Activated T-cell treated with anti-CD3 and anti-CD28 coated beads, Interleukin-2, amount 50 U/mL, for 72 hours (primary cell): ENCODE measurements at regions not wholly inside any gene's neighbourhood (a gene's known extent, or its start where the extent isn't known, plus 50 kb on each side); places are given as distances from the start of the nearest gene placed in this dataset.

Source experiments
- ATAC-seq, 2 donors: fragments of 150-1000 bp; cut with Tn5 transposase; replicated peaks in 1 of 2; 2 replicates each; pipeline ENCODE4 v1.10.0; 2021; ENCODE audit warnings: moderate library complexity in 2 of 2, mild to moderate bottlenecking in 1 of 2
- DNase-seq, 2 donors: peaks; one replicate each; pipeline ENCODE4 v3.0.0; 2021 to 2022; ENCODE audit warnings: mixed read lengths in 1 of 2
- H3K27ac Mint-ChIP-seq: one replicate; pipeline ENCODE4 v1.8.0; 2022; ENCODE audit warnings: mild to moderate bottlenecking, moderate library complexity, mixed read lengths
- H3K27me3 Mint-ChIP-seq: one replicate; pipeline ENCODE4 v1.8.0; 2022; ENCODE audit warnings: low read depth, mixed read lengths
- H3K36me3 Mint-ChIP-seq, 2 donors: one replicate each; pipeline ENCODE4 v1.8.0; 2022; ENCODE audit warnings: mixed read lengths in 2 of 2, mild to moderate bottlenecking in 1 of 2; ENCODE audit not compliant: insufficient read depth in 2 of 2
- H3K4me1 Mint-ChIP-seq: one replicate; pipeline ENCODE4 v1.8.0; 2022; ENCODE audit warnings: low read depth, mixed read lengths
- H3K4me3 Mint-ChIP-seq, 2 donors: one replicate each; pipeline ENCODE4 v1.8.0; 2022; ENCODE audit warnings: mild to moderate bottlenecking in 2 of 2, mixed read lengths in 2 of 2, moderate library complexity in 2 of 2
- H3K9me3 Mint-ChIP-seq, 2 donors: one replicate each; pipeline ENCODE4 v1.8.0; 2022; ENCODE audit warnings: mixed read lengths in 2 of 2

DNA sequence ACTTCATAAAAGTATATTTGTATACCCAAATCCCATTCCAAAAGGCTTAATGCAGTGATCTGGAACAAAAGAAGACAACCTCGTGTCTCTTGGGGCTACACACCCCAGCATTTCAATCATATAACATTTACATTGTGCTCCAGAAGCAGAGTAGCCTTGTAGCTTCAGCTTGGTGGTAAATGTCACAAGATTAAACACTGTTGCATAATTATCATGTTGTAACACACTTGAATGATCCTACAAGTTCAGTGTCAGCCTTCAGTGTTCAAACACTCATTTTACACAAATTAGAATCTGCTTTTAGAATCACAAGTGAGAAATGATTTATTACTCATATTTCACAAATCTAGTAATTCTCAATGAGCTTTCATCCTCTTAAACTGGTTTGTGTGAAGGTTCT, 122.6 kb downstream of the CNTN3 start:
- Mint-ChIP-seq H3K27me3 (no peaks in the 10 kb centered on the region), H3K4me3 (no peak overlapping the region), H3K27ac (no peak overlapping the region), H3K4me1 (no peaks in the 10 kb centered on the region), H3K36me3 (no peaks in the 10 kb centered on the region), H3K9me3 (peaks cover 2 to 3% of the 10 kb centered on the region in 2 donors)
- ATAC-seq (no peak), DNase-seq (no peak)

DNA sequence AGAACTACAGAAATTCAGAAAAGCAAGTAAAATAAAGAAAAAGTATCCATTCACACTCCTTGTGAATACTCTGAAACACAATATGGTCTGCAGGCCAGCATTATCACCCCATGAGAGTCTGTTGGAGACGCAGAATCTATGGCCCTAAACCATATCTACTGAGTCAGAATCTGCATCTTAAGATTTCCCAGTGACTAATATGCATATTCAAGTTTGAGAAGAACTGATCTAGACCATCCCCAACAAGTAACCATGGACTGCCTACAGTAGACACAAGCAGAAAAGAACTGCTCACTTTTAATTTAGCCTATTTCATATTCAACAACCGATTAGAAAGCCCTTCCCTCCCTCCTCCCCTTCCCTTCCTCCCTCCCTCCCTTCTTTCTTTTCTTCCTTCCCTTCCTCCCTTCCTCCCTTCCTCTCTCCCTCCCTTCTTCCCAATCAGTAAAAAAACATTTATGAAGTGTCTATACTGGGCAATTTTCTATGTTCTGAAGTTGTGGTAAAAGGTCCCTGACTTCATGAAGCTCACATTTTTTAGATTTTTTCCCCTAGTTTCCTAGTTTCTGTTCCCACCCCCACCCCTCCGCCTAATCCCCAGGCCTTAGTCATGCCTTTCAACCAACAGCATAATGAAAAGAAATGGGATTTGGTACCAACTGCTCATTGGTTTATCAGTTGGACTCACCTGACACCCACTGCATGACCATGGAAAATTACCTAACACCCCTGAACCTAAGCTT, 125.2 kb downstream of the CNTN3 start:
- DNase-seq (no peak), ATAC-seq (no peak)
- Mint-ChIP-seq H3K36me3 (no peaks in the 10 kb centered on the region), H3K27me3 (no peaks in the 10 kb centered on the region), H3K27ac (no peak overlapping the region), H3K4me1 (no peaks in the 10 kb centered on the region), H3K9me3 (peaks cover 0 to under 1% of the 10 kb centered on the region in 2 donors), H3K4me3 (no peak overlapping the region)

DNA sequence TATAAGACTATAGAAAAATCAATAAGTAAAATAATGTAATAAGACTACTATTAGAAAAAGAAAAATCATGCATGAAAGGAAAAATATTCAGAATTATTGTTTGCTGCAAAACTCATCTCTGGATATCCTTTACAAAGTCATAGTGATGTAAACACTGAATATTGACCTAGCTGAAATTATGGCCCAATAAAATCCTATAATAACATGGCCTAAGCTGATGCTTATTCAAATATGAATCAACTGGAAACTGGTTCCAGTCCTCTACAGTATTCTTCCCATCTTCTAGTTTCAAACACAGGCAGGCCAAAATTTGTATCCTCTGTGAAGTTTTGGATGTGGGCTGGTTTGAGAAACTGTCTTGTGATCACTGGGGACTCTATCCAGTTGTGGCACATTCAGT, 134.5 kb downstream of the CNTN3 start:
- Mint-ChIP-seq H3K27me3 (no peaks in the 10 kb centered on the region), H3K27ac (no peak overlapping the region), H3K4me3 (no peak overlapping the region), H3K4me1 (no peaks in the 10 kb centered on the region), H3K36me3 (no peaks in the 10 kb centered on the region), H3K9me3 (peaks cover 7 to 10% of the 10 kb centered on the region in 2 donors)
- no peak for ATAC-seq
- no peak for DNase-seq

DNA sequence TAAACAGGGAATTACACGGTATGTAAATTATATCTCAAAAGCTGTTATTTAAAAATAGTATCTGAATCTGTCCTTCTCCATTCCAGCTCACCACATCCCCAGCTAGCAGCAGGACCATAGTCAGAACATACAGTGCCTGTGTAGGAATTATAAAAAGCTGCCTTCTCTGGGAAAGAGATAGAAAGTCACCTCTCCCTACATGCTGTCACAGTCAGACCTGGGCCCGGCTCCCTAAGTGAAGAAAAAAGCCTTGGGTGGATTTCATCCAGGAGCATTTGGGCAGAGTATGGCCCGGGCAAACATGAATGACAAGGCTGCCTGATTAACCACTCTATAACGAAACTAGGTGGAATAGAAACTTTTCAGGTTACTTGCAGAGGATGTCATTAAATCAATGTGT, 144.1 kb downstream of the CNTN3 start:
- H3K27ac Mint-ChIP-seq, result no peak overlapping the region
- no peak overlapping the region for H3K4me3 Mint-ChIP-seq
- no peaks in the 10 kb centered on the region for H3K36me3 Mint-ChIP-seq
- no peak for DNase-seq
- H3K4me1 Mint-ChIP-seq, result no peaks in the 10 kb centered on the region
- ATAC-seq, result no peak
- no peaks in the 10 kb centered on the region for H3K27me3 Mint-ChIP-seq
- peaks cover 5 to 11% of the 10 kb centered on the region in 2 donors for H3K9me3 Mint-ChIP-seq

DNA sequence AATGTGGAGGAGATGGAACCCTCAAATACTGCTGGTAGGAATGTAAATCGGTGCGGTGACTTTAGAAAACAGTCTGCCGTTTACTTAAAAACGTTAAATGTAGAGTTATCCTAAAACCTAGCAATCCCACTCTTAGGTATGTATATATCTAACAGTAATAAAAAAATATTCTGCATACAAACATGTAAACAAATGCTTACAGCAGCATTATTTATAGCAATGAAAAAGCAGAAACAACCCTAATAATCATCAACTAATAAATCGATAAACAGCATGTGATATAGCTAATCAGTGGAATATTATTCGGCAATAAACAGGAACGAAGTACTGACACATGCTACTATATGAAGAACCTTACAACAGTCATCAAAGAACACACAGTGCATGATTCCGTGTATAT, 144.7 kb downstream of the CNTN3 start:
- Mint-ChIP-seq H3K4me1 (no peaks in the 10 kb centered on the region), H3K27me3 (no peaks in the 10 kb centered on the region), H3K36me3 (no peaks in the 10 kb centered on the region), H3K4me3 (no peak overlapping the region), H3K27ac (no peak overlapping the region), H3K9me3 (peaks cover 5 to 11% of the 10 kb centered on the region in 2 donors)
- no peak for ATAC-seq
- DNase-seq, result no peak

DNA sequence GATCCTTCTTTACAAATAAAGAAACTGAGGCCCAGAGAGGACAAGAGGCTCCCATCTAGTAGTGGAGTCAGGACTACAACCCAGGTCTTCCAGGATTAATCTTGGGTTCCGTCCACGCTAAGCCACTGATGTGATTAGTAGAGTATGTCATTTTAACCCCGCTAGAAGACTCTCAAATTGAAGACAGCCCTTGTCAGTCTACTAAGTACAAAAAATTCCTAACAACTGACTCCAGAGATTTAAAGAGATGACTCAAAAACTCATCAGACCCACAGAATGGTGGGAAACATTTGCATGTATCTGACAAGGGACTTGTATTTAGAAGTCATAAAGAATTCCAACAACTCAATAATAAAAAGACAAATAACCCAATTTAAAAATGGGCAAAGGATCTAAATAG, 145.3 kb downstream of the CNTN3 start:
- DNase-seq, result no peak
- Mint-ChIP-seq H3K4me3 (no peak overlapping the region), H3K27me3 (no peaks in the 10 kb centered on the region), H3K4me1 (no peaks in the 10 kb centered on the region), H3K36me3 (no peaks in the 10 kb centered on the region), H3K9me3 (peaks cover 5 to 11% of the 10 kb centered on the region in 2 donors), H3K27ac (no peak overlapping the region)
- ATAC-seq, result no peak

DNA sequence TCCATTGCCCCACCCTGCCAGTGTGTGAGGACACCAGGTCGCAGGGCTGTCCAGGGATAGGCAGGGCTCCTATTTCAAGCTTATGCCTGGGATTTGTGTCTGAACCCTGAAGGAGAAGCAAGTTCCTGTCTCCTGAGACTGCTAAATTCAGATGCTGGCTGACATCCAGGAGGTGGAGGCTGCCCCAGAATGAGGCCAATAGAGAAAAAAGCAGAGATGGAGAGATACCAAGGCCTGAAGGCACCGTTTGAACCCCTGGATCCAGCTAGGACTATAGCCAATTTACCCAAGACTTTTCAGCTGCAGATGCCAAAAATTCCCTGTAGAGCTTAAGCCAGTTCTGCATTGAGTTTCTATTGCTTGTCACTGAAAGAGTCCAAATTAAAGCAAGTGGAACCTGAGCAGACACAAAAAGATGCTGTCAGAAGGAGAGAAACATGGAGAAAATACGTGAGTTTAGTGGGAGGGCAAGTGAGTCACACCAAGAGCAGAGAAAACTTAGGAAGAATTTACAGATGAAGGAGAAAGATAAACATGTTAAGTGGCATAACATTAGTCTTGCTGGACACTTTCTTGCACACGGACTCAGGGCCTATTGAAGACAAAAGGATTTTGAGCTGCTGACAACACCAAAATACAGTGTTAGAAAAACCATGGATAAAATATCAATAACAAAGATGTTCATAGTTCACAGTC, 148.6 kb downstream of the CNTN3 start:
- H3K9me3 Mint-ChIP-seq, result peaks cover 3 to 14% of the 10 kb centered on the region in 2 donors
- no peak overlapping the region for H3K4me3 Mint-ChIP-seq
- DNase-seq, result no peak
- H3K4me1 Mint-ChIP-seq, result no peaks in the 10 kb centered on the region
- peaks cover 0 to 1% of the 10 kb centered on the region in 2 donors for H3K36me3 Mint-ChIP-seq
- no peak overlapping the region for H3K27ac Mint-ChIP-seq
- no peaks in the 10 kb centered on the region for H3K27me3 Mint-ChIP-seq
- ATAC-seq, result no peak

DNA sequence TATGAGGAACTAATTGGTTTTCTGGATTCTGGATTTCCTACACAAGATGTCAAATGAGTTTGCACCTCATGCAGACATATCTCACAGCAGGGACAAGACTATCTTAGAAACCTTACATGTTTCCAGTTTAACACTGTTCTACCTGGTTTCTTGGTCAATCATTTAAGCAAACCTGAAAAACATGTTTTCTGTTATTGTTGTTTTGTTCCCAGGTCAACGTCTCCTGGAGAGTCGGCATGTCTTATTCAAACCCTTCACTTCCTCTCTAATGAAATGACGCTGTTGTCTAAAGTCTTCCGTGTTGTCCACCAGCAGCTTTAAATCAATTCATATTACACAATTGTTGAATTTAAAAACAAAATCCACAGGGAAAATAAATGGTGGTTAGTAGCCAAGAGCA, 150.9 kb downstream of the CNTN3 start:
- DNase-seq (no peak), ATAC-seq (no peak)
- Mint-ChIP-seq H3K9me3 (peaks cover 3 to 14% of the 10 kb centered on the region in 2 donors), H3K4me1 (no peaks in the 10 kb centered on the region), H3K36me3 (peaks cover 0 to 1% of the 10 kb centered on the region in 2 donors), H3K27me3 (no peaks in the 10 kb centered on the region), H3K4me3 (no peak overlapping the region), H3K27ac (no peak overlapping the region)

DNA sequence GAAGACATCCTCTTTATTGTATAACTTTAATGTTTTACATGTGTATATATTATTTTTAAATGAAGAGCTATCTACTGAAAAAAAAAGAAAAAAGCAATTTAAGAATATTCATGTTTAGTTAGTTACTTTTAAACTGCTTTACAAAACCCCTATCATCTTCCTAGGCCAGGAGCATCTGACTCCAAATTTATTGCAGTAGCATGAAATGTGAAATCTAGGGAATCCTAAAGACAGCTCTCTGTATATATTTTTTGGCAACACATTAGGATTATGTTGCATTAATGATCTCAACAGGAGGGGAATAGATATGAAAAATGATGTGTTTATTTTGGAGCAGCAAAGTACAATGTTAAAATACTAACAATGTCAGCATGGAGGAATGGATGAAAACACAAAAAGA, 158.3 kb downstream of the CNTN3 start:
- H3K9me3 Mint-ChIP-seq, result peaks cover 6 to 8% of the 10 kb centered on the region in 2 donors
- ATAC-seq (no peak), DNase-seq (no peak)
- no peak overlapping the region for H3K27ac Mint-ChIP-seq
- H3K4me3 Mint-ChIP-seq, result no peak overlapping the region
- no peaks in the 10 kb centered on the region for H3K27me3 Mint-ChIP-seq
- H3K36me3 Mint-ChIP-seq, result no peaks in the 10 kb centered on the region
- H3K4me1 Mint-ChIP-seq, result no peaks in the 10 kb centered on the region

DNA sequence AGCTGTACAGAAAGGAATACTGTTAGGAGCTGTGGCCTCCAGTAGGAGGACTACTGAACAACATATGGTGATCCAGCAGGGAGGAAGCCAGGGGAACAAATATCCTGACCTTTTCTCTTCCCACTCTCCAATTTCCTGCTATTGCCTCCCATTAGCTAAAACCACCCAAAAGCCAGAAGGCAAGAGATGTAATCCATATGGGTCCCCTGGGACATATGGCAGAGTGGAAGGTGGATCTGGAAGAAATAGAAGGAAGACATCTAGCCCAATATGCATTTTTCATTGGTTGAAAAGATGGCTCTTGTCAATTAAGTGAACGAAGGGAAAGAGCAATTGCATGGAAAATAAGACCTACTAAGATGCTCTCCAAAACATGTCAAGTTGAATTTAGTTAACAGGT, 167.2 kb downstream of the CNTN3 start:
- H3K9me3 Mint-ChIP-seq, result peaks cover 6% of the 10 kb centered on the region in 2 donors
- H3K27me3 Mint-ChIP-seq, result no peaks in the 10 kb centered on the region
- H3K4me1 Mint-ChIP-seq, result no peaks in the 10 kb centered on the region
- H3K4me3 Mint-ChIP-seq, result no peak overlapping the region
- DNase-seq, result no peak
- H3K36me3 Mint-ChIP-seq, result no peaks in the 10 kb centered on the region
- no peak for ATAC-seq
- no peak overlapping the region for H3K27ac Mint-ChIP-seq

DNA sequence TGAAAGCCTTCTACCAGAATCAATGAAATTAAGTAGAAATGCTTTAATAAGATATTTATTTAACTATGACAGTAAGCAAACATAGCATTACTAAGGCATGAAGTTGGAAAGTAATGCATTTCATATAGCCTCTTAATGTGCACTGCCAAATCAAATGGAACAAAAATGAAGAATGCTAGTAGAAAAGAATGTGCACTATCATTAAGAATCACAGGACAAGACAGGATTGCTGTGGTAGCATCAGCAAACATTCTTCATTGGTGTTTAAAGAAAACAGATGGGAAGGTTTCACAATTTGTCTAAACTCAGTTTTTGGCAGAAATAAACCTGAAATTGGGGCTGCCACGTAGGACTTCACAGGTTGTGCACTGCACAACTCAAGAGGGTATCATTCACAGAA, 168.9 kb downstream of the CNTN3 start:
- Mint-ChIP-seq H3K27me3 (no peaks in the 10 kb centered on the region), H3K27ac (no peak overlapping the region), H3K4me3 (no peak overlapping the region), H3K9me3 (peaks cover 6% of the 10 kb centered on the region in 2 donors), H3K4me1 (no peaks in the 10 kb centered on the region), H3K36me3 (no peaks in the 10 kb centered on the region)
- no peak for DNase-seq
- no peak for ATAC-seq

DNA sequence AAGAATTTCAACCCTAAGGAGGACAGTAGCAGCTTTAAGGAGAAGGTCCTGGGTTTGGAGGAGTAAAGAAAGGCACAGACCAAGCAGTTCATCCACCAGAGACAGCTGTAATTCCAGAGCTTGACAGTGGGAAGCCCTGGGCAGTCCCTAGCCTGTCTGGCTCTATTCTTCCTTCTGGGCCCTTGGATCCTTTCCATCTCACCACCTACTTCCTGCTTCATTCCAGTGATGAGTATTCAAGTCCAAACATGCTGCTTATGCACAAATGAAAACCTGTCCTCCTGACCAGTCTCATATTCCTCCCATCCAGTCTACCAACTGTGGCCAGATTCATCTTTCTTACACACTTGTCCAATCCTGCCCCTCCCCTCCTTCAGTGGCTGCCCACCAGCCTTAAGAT, 171.4 kb downstream of the CNTN3 start:
- no peak for ATAC-seq
- H3K27ac Mint-ChIP-seq, result no peak overlapping the region

DNA sequence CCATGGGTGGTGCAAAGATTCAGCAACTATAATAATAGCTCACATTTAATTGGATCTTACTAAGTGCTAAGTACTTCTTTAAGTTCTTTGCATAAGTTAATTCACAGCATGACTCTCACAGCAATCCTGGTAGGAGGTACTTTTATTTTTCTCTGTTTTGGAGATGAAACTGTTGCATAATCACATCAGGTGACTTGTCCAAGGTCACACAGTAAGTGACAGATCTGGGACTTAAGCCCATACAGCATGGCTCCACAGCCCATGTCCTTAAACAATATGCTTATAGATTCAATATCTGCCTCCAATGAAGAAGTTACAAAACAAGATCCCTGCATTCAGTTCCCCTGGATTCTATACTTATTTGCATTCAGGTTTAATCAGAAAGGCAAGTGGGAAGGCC, 171.8 kb downstream of the CNTN3 start:
- H3K27ac Mint-ChIP-seq, result no peak overlapping the region
- no peaks in the 10 kb centered on the region for H3K4me1 Mint-ChIP-seq
- H3K27me3 Mint-ChIP-seq, result no peaks in the 10 kb centered on the region
- no peak overlapping the region for H3K4me3 Mint-ChIP-seq
- ATAC-seq (no peak), DNase-seq (no peak)
- peaks cover 6% of the 10 kb centered on the region in 2 donors for H3K9me3 Mint-ChIP-seq
- no peaks in the 10 kb centered on the region for H3K36me3 Mint-ChIP-seq

More for the DNA sequence above, 171.4 kb downstream of the CNTN3 start:
- no peak overlapping the region for H3K4me3 Mint-ChIP-seq
- H3K9me3 Mint-ChIP-seq, result peaks cover 6% of the 10 kb centered on the region in 2 donors
- no peaks in the 10 kb centered on the region for H3K4me1 Mint-ChIP-seq
- no peaks in the 10 kb centered on the region for H3K27me3 Mint-ChIP-seq
- H3K36me3 Mint-ChIP-seq, result no peaks in the 10 kb centered on the region
- DNase-seq, result no peak

DNA sequence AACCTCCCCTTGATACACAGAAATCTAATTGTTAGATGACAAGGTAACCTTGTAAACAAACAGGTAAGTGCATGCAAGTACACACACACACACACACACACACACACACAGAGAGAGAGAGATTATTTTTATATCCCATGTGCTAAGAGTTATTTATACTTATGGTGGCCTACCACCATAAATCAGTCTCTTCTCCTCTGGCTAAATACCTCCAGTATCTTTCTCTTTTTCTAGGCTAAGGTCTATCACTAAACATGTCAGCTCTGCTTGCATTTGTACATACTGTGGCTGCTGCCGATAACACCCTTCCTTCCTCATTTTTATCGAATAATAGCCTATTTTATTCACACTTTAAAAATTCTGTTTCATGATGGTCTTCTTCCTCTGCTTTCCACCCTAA, 172.4 kb downstream of the CNTN3 start:
- H3K4me3 Mint-ChIP-seq, result no peak overlapping the region
- no peaks in the 10 kb centered on the region for H3K36me3 Mint-ChIP-seq
- H3K27ac Mint-ChIP-seq, result no peak overlapping the region
- H3K4me1 Mint-ChIP-seq, result no peaks in the 10 kb centered on the region
- peaks cover 6% of the 10 kb centered on the region in 2 donors for H3K9me3 Mint-ChIP-seq
- DNase-seq (no peak), ATAC-seq (no peak)
- no peaks in the 10 kb centered on the region for H3K27me3 Mint-ChIP-seq
